NCI-H187 treated with DMSO at 0.1 percent for 48 hours (cell line): ENCODE measurements at regions not wholly inside any gene's neighbourhood (a gene's known extent, or its start where the extent isn't known, plus 50 kb on each side); places are given as distances from the start of the nearest gene placed in this dataset.

Source experiments
- DNase-seq: peaks from one replicate; lab custom pipeline; 2025; lab: John Stamatoyannopoulos, UW

DNA sequence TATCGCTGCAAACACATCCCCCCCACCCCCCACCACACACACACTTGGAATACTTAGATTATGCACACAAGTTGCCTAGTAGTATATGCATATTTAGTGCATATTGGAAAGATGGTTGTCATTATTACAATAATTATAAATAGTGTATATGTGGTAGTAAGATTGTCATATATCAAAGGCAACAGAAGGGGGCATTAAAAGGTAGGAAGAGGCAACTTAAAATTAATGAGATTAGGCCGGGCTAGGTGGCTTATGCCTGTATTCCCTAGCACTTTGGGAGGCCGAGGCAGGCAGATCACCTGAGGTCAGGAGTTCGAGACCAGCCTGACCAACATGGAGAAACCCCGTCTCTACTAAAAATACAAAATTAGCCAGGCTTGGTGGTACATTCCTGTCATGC lies 52.1 kb downstream of the GSC start:
- no peak for DNase-seq

DNA sequence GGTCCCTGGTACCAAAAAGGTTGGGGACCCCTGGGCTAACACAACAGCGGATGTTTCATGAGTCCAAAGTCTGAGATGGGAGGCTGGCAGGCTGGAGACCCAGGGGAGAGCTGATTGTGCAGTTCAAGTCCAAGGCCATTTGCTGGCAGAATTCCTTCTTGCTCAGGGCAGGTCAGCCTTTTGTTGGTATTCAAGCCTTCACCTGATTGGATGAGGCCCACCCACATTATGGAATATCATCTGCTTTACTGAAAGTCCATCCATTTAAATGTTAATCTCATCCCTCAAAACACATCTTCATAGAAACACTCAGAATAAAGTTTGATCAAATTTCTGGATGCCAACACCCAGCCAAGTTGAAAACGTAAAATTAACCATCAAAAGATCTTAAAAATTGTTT lies 52.9 kb downstream of the GSC start:
- no peak for DNase-seq

DNA sequence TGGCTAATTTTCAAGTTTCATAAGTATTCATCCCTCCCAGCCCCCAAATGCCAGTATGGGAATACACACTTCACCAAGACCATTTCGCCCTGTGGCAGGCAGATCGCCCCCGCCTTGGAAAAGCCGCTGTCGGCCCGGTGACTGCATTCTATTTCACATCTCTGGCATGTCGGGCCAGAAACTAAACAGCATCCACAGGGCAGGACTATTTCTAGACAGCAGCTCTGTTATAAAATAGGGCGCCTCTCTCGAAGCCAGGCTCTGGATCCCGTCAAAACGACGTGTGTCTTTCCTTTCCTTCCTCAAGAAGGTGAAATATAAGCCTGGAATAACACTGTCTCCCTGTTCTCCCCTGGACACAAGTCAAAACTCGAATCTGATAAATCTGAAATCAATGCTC lies 56.8 kb downstream of the GSC start:
- DNase-seq: no peak

DNA sequence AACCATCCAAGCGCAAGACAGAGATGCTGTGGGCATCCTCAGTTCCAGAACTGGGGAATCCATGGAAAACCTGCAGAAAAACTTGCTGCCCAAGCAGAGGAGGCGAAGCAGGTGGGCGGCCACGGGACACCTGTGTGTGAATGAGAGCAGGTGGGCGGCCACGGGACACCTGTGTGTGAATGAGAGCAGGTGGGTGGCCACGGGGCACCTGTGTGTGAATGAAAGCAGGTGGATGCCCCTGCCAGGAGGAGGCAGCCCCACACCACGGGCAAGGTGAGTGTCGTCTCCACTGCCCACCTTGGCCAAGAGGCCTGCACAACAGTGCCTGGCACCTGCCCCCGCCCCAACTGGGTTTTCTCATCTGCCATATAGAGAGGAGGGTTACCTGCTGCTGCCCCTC lies 59.2 kb downstream of the GSC start:
- DNase-seq: no peak

DNA sequence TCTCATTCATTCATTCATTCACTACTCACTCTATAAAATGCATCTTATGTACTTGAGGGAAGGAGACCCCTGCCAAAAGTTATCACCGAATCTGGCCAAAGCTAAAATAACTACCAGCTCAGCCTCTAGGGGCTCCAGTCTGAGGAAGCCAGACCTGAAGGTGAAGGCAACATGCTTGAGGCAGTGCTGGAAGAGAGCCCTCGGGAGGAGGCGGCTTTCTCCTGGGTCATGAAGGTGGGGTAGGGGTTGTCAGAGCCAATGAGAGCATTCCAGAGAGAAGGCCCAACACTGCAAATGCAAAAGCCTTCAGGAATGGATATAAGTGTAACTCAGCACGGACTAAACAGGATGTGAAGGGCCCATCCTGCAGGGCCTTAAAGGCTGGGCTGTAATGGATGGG lies 62.4 kb downstream of the GSC start:
- DNase-seq: no peak

DNA sequence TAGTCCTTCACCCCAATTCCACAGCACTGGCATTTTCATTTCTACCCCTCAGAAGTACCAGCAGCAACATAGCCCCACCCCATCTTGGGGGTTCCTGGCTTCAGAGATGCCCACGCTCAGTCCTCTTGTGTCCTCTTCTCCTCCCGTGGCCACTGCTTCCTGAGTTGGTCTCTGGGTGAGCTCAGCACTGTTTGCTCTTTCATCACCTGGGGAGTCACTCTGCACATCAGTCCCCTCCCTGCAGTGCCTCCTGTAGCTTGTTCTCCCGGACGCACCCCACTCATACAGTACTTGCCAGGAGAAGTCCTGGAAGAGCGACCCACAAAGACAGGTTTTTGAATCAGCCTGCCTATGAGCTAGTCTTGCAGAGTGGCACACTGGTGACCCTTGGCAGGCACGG lies 63.8 kb downstream of the GSC start:
- no peak for DNase-seq

DNA sequence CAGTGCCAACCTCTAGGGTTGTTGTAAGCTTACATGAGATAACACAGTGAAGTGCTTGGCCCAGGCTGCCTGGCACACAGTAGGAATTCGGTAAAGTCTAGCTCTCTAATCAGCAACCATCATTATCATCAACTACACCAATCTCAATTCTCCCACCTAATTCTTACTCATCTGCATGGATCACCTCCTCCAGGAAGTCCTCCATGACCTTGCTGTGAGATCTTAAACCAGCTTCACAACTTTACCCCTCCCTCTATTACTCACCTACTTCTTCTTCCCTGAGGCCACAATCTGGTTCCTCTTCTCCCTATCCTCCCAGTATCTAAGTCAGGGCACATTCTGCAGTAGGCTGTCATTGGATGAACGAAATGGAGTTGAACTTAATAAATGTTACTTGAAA lies 67.3 kb downstream of the GSC start:
- DNase-seq: no peak

DNA sequence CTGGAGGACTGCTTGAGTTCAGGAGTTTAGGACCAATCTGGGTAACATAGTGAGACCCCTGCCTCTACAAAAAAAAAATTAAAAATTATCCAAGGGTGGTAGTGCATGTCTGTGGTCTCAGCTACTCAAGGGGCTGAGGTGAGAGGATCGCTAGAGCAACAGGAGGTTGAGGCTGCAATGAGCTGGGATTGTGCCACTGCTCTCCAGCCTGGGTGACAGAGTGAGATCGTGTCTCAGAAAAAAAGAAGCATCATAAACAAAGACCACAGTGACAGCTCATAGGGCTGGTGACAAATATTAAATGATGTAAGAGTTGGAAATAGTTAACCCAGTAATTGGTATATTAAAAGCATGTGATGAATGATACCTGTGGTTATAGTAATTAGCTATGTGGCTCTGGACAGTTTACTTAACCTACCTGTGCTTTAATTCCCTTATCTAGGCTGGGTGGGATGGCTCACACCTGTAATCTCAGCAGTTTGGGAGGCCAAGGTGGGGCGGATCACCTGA lies 68.0 kb downstream of the GSC start:
- DNase-seq: no peak

DNA sequence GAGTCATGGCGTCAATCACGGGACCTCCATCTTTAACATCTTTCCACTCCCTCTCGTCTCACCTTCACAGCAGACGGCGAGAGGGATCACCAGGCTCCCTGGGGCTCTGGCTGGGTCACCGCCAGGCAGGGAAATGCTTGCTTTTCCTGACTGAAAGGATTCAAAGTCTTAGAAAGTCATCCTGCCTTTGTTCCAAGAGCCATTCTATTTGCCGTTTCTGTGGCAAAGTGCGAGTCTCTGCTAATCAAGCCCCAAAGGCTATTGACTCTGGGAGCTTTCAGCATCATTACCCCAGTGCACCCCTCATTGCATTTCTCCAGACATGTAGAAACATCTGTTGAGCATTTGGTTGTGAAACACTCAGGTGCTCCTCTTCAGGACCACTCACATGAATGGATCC lies 69.6 kb downstream of the GSC start:
- DNase-seq: no peak

DNA sequence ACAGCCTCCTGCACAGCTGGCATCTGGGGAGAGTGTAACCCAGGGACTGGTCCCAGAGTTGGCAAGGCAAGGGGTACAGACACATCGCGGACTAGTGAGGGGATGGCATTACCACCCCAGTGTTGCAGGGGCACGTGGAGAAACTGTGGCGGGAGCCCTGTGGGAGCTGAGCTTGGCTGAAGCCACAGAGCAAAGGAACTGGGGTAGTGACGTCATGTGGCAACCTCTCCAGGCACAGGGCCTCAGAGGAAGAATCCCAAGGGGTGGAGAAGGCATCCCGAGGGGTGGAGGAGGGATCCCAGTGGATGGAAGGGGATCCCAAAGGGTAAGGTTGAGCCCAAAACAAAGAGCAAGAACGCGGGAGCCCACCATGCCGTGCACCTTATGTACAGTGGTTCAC lies 70.1 kb downstream of the GSC start:
- DNase-seq: no peak

DNA sequence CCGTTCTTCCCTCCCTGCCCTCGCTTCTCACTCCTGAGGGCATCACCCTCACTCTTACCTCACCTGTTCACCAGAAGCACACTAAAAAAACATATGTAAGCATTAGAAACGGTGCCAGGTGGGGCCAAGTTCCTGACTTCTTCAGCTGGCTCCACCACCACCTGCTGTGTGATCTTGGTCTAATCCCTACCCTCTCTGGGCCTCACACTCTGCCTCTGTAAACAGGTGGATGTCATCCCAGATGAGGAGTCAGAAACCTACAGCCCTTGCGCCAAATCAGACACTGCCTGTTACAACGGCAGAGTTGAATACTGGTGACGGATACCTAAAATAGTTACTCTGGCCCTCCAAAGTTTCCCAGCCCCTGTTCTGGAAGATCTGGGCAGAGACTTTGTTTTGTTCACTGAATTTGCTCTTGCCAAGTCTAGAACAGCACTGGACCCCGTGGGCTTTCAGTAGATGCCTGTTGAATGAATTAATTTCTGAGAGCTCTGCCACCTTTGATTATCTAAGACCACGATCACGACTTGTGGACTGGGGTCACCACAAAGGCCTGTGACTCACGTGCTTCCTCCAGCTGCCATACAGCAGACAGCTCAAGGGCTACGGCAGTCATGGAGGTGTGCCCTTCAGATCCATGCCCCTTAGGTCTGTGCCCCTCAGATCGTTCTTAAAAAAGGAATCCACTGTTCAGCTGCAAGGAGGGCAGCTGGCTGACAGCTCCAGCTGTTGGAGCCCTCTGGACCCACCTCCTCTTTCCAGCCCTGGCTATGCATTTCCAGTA lies 71.9 kb downstream of the GSC start:
- no peak for DNase-seq

DNA sequence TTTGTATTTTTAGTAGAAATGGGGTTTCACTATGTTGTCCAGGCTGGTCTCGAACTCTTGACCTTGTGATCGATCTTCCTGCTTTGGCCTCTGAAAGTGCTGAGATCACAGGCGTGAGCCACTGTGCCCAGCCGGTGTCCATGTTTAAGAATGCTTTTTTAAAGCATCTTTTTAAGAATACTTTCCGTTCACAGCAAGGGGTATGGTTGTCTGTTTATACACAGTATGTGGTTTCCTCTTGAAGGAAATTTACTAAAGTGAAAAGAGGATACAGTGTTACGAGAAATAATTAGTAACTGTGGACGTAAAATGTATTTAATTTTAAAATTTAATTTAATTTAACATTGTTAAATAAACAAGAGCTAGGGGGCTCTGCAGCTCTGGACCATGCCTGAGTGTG lies 73.4 kb downstream of the GSC start:
- DNase-seq: no peak

DNA sequence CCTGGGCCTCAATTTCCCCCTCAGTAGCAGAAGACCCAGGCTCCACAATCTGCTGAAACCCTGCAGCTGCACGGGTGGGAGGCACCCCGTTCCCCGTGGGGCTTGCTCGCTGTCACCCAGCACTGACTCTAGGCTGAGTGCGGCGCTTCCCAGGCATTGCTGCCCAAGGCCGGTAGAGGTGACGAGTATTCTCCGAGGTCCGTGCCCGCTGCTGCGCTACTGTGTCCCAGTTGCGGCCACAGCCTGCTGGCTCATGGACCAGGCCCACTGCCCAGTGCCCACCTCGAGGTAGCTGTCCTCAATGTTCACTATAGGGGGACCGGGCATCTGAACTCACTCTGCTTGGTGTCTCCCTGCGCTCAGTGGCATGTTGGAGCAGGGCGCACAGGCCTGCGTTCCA lies 74.7 kb downstream of the GSC start:
- no peak for DNase-seq

DNA sequence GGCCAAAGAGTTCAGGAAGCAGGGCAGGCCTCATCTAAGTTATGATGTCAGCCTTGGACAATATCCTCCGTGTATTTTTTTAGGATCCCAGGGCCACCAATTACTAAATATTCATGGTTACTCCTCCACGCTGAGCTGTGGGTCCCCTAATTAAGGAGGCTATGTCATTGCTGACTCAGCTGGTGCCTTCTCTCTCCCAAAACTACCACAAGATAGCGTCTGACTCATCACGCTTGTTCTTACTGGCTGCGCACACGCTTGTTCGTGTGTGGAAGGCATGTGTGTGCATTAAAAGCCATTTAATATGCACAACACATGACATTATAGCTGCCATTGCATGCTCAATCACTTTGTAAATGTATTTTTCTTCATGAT lies 78.3 kb downstream of the GSC start:
- no peak for DNase-seq

DNA sequence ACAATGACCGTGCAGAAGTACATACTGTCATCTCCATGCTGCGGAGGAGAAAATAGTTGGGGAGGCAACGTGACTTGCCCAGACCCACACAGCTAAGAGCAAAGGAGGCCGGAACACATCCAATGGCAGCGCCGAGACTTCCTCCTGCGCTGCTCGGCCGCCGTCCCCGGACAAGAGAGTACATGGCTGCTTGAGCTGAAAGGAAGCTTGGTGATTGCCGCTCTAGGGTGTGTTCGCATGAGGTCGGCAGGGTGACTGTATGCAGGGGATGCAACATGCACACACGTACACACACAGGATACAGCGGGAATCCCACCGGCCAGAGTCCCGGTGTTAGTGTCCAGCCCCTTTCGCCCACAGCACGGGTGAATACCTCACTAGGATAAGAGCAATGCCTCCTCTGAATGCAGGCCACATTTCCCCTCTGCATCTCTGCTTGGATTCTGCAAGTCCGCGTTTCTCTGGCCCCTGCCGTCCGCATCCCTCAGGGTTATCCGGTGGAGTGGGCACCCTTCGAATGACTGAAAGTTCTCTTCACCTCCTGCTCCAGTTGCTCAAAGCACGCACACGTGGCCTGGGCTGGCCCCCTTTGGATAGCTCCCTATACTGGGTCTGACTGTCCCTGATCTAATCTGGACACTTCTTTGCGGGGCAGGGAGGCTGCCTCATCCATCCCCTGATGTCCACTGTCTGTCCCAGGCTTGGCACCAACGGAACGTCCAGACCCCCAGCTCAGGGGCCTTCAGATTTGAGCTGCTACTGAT lies 78.8 kb downstream of the GSC start:
- no peak for DNase-seq

DNA sequence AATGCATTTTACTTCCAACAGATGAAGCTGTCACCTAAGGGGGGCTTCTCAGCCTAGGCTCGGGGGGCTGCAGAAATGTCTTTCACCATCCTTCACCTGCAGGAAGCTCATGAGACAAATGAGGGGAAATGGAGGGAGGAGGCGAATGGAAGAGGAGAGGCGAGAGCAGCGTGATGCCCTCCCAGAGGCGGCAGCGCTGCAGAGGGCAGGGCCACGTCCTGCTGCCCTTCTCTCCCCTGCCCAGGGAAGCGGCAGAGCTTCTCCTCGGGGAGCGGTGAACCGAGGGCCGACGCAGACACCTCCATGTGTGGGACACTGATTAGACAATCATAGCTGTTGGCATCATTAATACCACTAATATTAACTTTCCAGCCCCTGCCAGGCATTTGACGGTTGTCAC lies 78.3 kb downstream of the SERPINA3 start:
- DNase-seq: no peak

DNA sequence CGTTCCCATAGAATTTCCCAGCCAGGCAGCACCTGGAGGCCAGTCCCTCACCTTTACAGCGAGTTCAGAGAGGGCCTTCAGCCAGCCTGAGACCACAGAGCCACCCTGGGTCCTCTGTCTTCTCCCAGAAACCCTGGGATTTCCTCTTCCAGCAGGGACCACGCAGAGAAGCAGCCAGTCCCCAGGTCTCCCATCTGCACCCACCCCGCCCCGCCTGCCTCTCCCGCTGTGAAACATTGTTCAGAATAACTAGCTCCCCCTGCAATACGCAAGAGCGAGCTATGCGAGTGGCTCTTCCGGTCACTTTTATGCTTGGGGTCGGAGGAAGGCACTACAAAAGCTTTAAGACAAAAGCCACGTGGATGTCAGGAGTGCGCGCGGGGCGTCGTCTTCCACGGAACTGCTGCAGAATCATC lies 77.8 kb downstream of the SERPINA3 start:
- DNase-seq: no peak

DNA sequence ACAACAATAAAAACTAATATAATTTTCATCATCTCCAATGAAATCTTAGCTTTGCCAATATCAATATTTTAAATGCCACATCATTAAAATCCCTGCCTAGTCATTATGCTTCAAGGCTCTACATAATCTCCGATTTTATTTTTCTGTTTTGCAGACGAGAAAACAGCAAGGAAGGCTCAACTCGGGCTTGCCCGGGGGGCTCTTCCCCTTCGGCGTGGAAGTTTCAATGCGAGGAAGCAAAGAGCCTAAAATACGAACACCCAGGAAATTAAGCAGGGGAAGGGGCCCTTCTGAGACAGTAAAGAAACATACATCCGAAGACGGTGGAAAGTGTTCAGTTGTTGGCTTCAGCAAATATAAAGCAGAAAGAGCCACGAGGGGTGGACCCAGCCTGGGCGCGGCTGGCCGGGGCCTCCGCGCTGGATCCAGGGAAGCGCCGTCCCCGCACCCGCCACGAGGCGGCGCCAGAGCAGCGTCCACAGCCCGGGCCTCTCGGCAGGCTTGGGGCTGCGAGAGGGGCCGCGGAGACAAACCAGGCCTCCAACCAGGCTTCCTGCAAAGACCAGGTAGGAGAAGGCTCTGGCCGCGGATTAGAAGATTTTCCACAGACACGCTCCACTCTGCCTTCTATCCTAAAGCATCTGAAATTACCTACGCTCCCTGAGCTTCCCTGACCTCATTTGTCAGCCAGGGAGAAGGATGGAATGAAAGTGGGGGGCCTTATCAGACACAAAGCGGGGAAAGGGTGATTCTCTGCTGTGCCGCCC lies 77.2 kb downstream of the SERPINA3 start:
- peak; percentile 12 for DNase-seq

DNA sequence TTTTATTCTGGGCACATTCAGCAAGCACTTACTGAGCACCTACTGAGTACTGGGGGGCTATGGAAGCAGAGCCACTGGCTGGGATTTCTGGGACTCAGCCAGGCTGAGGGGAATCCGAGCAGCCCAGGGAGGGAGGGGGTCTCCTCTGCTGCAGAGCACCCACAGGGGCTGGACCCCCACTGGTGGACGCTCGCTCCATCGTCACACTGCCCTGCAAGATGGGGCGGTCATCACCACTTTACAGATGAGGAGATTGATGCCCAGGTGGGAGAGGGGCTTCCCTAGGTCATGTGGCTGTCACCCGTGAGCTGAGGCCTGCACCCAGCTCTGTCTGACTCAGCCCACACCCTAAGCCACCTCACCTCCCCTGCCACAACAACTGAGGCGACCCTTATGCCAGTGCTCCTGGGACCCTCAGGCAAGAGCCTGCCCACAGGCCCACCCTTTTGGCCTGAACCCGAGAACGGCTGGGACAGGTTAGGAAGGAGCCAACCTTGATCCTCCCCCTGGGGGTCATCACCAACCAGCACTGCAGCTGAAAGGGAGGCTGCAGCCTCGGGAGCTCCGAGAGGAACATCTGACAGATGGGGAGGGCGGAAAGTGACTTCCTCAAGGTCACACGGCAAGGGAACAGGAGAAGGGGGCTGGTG lies 74.4 kb downstream of the SERPINA3 start:
- no peak for DNase-seq

DNA sequence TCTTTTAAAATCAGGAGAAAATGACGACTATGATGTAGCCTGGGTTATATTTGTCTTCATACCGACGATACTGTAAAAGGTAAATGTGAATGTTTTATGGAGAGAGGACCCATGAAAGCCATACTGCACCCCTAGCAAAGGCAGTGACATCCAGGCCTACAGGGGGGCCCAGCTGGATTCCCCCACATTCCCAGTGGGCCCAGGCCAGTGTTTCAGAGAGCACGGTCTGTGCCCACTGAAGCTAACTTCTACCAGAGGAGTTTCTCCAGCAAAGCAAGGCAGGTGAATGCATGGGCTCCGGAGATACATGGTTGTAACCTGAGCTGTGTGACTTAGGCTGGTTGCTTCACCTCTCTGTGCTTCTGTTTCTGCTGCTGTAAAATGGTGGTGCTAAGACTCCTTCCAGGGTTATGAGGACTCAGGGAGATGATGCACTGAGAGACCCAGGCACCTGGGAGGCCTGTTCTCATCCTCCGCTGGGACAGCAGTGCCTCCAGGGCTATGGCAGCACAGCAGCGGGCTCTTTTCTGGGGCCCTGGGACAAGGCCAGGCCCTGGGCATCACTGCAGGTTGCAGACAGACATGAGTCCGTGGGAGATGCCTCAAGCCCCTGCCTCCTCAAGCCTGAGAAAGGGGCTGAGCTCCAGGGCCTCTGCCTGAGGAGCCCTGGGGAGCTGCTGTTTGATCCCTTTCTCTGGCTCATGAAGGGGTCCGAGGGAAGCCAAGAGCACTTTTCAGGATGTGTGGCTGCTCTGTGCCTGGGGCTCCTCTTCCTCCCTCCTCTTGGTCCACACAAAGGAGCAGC lies 73.7 kb downstream of the SERPINA3 start:
- no peak for DNase-seq

DNA sequence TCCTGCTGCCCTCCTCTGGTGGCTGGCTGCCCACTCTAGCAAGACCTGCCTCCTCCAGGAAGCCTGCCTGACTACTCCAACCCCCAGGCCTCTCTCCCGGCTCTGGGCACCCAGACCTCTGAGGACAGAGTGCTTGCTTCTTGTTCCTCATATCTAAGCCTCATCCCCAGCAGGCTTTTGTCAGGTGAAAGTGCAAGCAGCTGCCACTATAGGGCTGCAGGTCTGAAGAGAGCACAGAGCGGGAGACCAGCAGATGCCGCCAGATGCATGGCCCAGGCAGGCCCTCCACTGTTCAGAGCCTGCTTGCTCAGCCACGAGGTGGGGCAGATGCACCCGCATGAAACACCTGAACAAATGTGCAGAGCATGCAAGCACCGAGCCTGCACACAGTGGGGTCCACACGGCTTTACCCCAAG lies 73.0 kb downstream of the SERPINA3 start:
- DNase-seq: no peak
